Adrenal gland (tissue), 9 donors: ENCODE measurements at regions not wholly inside any gene's neighbourhood (a gene's known extent, or its start where the extent isn't known, plus 50 kb on each side); places are given as distances from the start of the nearest gene placed in this dataset.
"Not testable (repeated sequence)": the region's sequence is repeated elsewhere in the genome, so short reads cannot be mapped to it uniquely, and the experiment has no call there.

ENCODE experiments used
- DNase-seq, 7 donors: peaks; one replicate each; pipeline ENCODE4 v3.0.0-alpha.2; 2019 to 2020
- H3K27ac ChIP-seq, 5 donors: fragments of 200-600 bp; sonication (generic) in 4 of 5; 1 replicate in 3 of 5; 2 replicates in 2 of 5; pipeline versions ENCODE4 v1.5.1 to v1.8.0; 2016 to 2020; ENCODE audit warnings: mild to moderate bottlenecking in 1 of 5
- H3K27me3 ChIP-seq: fragments of 200-600 bp; 2 replicates; pipeline ENCODE4 v1.8.0; 2021
- H3K36me3 ChIP-seq, 2 donors: fragments of 200-600 bp; replicated peaks in 1 of 2; 1 replicate in 1 of 2; 2 replicates in 1 of 2; pipeline versions ENCODE4 v1.5.1 to v1.8.0; 2018 to 2022
- H3K4me1 ChIP-seq, 2 donors: fragments of 200-600 bp; replicated peaks in 1 of 2; 1 replicate in 1 of 2; 2 replicates in 1 of 2; pipeline versions ENCODE4 v1.5.1 to v1.8.0; 2018 to 2021
- H3K4me3 ChIP-seq, 4 donors: fragments of 200-600 bp; sonication (generic) in 3 of 4; one replicate each; pipeline ENCODE4 v1.5.1; 2016 to 2018
- H3K9me3 ChIP-seq, 3 donors: fragments of 200-600 bp; sonication (generic) in 1 of 3; replicated peaks in 1 of 3; 1 replicate in 2 of 3; 2 replicates in 1 of 3; pipeline versions ENCODE4 v1.5.1 to v1.8.0; 2016 to 2021
- POLR2A ChIP-seq, 2 donors: fragments of 450-650 bp; IDR thresholded peaks; one replicate each; pipeline ENCODE4 v1.6.1; 2017; ENCODE audit warnings: antibody characterized with exemption in 2 of 2, mild to moderate bottlenecking in 2 of 2, moderate library complexity in 1 of 2
- WGBS, 4 donors: extraction: QIAGEN DNeasy Blood & Tissue Kit in 2 of 4; methylation state at CpG; one replicate each; pipeline versions ENCODE4 v1.1.5 to v1.1.7; 2013 to 2017; 5-methylcytosine and 5-hydroxymethylcytosine counted together
- intact Hi-C, 2 donors: fragments of 100-400 bp; cut with DNase I; formaldehyde crosslinking; loops; one replicate each; pipeline versions ENCODE4 v1.14.1 to v1.15.0; 2022 to 2023
- TF ChIP-seq, protein P1 (sequence below), 6 experiments: fragments of 450-650 bp in 4 of 6; fragments of 200-600 bp in 2 of 6; sonication (generic) in 1 of 6; IDR thresholded peaks; 1 replicate in 5 of 6; 2 replicates in 1 of 6; pipeline versions ENCODE4 v1.5.1 to v1.8.0; 2016 to 2021; ENCODE audit warnings: antibody characterized with exemption in 6 of 6, mild to moderate bottlenecking in 2 of 6, moderate library complexity in 1 of 6
- donor health status: healthy with polysubstance abuse.
- donor health status: Bipolar disorder and iron deficiency.
- donor health status: DM: yes; HTN: yes; CAD: no.
- donor health status: DM: no; HTN: no; CAD: no.
- donor health status: DM: no; HTN: no; CAD: no.

- Histone ChIP-seq H3K36me3 (no peaks in the 10 kb centered on the region), H3K27ac (no peak overlapping the region)
- WGBS, 4 donors: 50 to 62% (median 59%) methylated on average over 5 of the region's 5 CpGs
Observed at GRCh38 chr10:32197423-32197822, 141.2 kb upstream of the KIF5B start.

DNA sequence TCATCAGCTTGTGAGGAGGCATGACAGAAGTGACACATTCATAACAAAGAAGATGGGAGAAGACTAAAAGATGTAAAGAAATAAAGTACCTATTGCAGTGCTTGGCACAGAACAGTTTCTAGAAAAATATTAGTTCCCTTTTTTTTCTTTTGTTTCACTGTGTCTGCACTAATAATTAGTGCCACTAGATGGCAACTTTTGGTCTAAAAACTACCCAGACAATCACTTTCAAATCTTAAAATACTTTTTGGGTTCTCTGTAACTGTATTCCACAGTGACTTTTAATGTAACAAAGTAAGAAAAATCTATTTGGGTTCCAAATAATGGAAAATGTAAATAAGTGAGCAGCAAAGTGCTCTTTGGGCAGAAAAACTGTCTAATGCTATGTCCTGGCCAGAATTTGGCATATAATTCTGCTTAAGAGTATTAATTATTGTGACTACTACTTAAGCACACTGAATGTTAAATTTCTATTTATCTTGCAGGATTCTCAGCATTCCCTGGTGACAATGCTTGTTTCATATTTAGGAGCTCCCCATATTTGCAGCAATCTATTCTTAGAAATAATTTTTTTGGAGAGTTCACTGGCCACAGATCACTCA is 134.8 kb upstream of the KIF5B start:
- intact Hi-C loops: loop anchor here in 1 of 2 donors (10.0 kb wide), 1 partner anchor 174 kb away; no protein-coding TSS in a partner anchor
- H3K4me3 ChIP-seq: no peak overlapping the region
- H3K27ac ChIP-seq: no peak overlapping the region
- H3K36me3 ChIP-seq: no peaks in the 10 kb centered on the region
- no peak for DNase-seq
- H3K4me1 ChIP-seq: no peaks in the 10 kb centered on the region
- TF ChIP-seq, protein P1, sequence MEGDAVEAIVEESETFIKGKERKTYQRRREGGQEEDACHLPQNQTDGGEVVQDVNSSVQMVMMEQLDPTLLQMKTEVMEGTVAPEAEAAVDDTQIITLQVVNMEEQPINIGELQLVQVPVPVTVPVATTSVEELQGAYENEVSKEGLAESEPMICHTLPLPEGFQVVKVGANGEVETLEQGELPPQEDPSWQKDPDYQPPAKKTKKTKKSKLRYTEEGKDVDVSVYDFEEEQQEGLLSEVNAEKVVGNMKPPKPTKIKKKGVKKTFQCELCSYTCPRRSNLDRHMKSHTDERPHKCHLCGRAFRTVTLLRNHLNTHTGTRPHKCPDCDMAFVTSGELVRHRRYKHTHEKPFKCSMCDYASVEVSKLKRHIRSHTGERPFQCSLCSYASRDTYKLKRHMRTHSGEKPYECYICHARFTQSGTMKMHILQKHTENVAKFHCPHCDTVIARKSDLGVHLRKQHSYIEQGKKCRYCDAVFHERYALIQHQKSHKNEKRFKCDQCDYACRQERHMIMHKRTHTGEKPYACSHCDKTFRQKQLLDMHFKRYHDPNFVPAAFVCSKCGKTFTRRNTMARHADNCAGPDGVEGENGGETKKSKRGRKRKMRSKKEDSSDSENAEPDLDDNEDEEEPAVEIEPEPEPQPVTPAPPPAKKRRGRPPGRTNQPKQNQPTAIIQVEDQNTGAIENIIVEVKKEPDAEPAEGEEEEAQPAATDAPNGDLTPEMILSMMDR (IDR thresholded peaks at IDR 0.05): peak; percentile 65 to 82 (median 72)
- TF ChIP-seq POLR2A (IDR thresholded peaks at IDR 0.05): no peak
- no peaks in the 10 kb centered on the region for H3K27me3 ChIP-seq
- H3K9me3 ChIP-seq: no peaks in the 10 kb centered on the region

More at GRCh38 chr10:32197423-32197822, 141.2 kb upstream of the KIF5B start:
- Histone ChIP-seq H3K9me3 (no peaks in the 10 kb centered on the region), H3K27me3 (peaks cover 3% of the 10 kb centered on the region), H3K4me3 (no peak overlapping the region), H3K4me1 (no peaks in the 10 kb centered on the region)
- DNase-seq: no peak
- TF ChIP-seq POLR2A (IDR thresholded peaks at IDR 0.05): no peak
- TF ChIP-seq, protein P1 (IDR thresholded peaks at IDR 0.05): no peak
- intact Hi-C loops: loop anchor here in 1 of 2 donors (10.0 kb wide), 1 partner anchor 167 kb away; no protein-coding TSS in a partner anchor

GRCh38 chr10:32189400-32190084 is 133.3 kb upstream of the KIF5B start:
- no peaks in the 10 kb centered on the region for H3K27me3 ChIP-seq
- no peak overlapping the region for H3K4me3 ChIP-seq
- no peak overlapping the region for H3K27ac ChIP-seq
- no peaks in the 10 kb centered on the region for H3K4me1 ChIP-seq
- intact Hi-C loops: loop anchor here in 1 of 2 donors (10.0 kb wide), 1 partner anchor 175 kb away; no protein-coding TSS in a partner anchor
- no peaks in the 10 kb centered on the region for H3K36me3 ChIP-seq
- WGBS, 4 donors: 83 to 95% (median 90%) methylated on average over 5 of the region's 5 CpGs
- no peak for TF ChIP-seq POLR2A (IDR thresholded peaks at IDR 0.05)
- TF ChIP-seq, protein P1 (IDR thresholded peaks at IDR 0.05): peak in 4 of 6 experiments; percentile 10 to 39 (median 34)
- no peak for DNase-seq
- H3K9me3 ChIP-seq: no peaks in the 10 kb centered on the region

- H3K27ac ChIP-seq, H3K27me3 ChIP-seq, H3K9me3 ChIP-seq, H3K36me3 ChIP-seq, DNase-seq, H3K4me1 ChIP-seq, H3K4me3 ChIP-seq, intact Hi-C loops: not testable (repeated sequence)
- 91 to 95% (median 92%) methylated on average over 15 of the region's 15 CpGs for whole genome bisulfite sequencing, 4 donors
Observed at GRCh38 chr10:32188601-32189000, 132.4 kb upstream of the KIF5B start.
